Nephron (organoid): ENCODE measurements at regions not wholly inside any gene's neighbourhood (a gene's known extent, or its start where the extent isn't known, plus 50 kb on each side); places are given as distances from the start of the nearest gene placed in this dataset.
A peak's percentile ranks its signal among the peaks of the same experiment; 100 is the strongest.
"Not testable (repeated sequence)": the region's sequence is repeated elsewhere in the genome, so short reads cannot be mapped to it uniquely, and the experiment has no call there.

Experiments
- H3K27ac Mint-ChIP-seq, 3 experiments: 2 replicates each; pipeline ENCODE4 v1.8.0; 2020; ENCODE audit warnings: mixed read lengths in 3 of 3, mild to moderate bottlenecking in 2 of 3, moderate library complexity in 1 of 3
- H3K27me3 Mint-ChIP-seq: 2 replicates; pipeline ENCODE4 v1.8.0; 2021; ENCODE audit warnings: low read depth, mild to moderate bottlenecking, moderate library complexity, mixed read lengths
- H3K36me3 Mint-ChIP-seq: 2 replicates; pipeline ENCODE4 v1.8.0; 2020; ENCODE audit warnings: low read depth, mixed read lengths
- H3K4me1 Mint-ChIP-seq: 2 replicates; pipeline ENCODE4 v1.8.0; 2020; ENCODE audit warnings: mixed read lengths
- H3K4me3 Mint-ChIP-seq, 3 experiments: 2 replicates each; pipeline ENCODE4 v1.8.0; 2020; ENCODE audit warnings: mild to moderate bottlenecking in 3 of 3, mixed read lengths in 3 of 3, moderate library complexity in 2 of 3
- H3K9me3 Mint-ChIP-seq: 2 replicates; pipeline ENCODE4 v1.8.0; 2020; ENCODE audit warnings: mixed read lengths
- TF ChIP-seq, protein P1 (sequence below), 3 experiments: fragments of 200-600 bp; sonication (generic); IDR thresholded peaks; one replicate each; pipeline ENCODE4 v1.5.0; 2021; ENCODE audit warnings: antibody characterized with exemption in 3 of 3; ENCODE audit not compliant: unreplicated experiment in 3 of 3

DNA sequence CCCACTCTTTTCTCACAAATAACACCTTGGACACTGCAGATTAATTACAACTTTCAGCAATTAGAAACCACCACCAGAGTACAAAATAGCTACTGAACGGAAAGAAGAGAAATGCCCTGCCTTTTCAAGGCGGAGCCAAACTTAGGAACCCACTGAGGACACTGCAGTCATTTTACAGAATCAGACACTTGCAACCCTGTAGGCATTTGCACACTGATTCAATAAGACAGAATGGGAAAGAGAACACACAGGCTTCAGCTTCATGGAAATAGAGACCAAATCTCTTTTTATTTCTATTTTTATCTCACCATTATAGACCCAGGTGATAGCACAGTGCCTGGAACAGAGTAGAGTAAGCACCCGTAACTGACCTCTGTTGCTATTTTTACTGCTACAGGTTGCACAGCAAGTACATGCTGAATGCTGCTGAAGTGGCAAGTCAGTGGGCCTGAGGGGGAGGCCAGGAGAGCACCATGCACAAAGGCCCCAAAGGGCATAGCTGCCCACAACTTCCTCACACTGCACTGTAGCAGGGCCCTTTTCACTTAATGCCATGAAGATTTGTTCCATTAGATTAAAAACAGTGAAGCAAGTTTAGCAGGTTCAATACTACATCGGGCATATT is 50.7 kb upstream of the EDARADD start:
- Mint-ChIP-seq H3K4me3 (no peak overlapping the region), H3K36me3 (no peaks in the 10 kb centered on the region), H3K27me3 (peaks cover 8% of the 10 kb centered on the region), H3K4me1 (no peaks in the 10 kb centered on the region), H3K9me3 (no peaks in the 10 kb centered on the region), H3K27ac (peak overlapping the region in 1 of 3 experiments; percentile 38)
- TF ChIP-seq, protein P1, sequence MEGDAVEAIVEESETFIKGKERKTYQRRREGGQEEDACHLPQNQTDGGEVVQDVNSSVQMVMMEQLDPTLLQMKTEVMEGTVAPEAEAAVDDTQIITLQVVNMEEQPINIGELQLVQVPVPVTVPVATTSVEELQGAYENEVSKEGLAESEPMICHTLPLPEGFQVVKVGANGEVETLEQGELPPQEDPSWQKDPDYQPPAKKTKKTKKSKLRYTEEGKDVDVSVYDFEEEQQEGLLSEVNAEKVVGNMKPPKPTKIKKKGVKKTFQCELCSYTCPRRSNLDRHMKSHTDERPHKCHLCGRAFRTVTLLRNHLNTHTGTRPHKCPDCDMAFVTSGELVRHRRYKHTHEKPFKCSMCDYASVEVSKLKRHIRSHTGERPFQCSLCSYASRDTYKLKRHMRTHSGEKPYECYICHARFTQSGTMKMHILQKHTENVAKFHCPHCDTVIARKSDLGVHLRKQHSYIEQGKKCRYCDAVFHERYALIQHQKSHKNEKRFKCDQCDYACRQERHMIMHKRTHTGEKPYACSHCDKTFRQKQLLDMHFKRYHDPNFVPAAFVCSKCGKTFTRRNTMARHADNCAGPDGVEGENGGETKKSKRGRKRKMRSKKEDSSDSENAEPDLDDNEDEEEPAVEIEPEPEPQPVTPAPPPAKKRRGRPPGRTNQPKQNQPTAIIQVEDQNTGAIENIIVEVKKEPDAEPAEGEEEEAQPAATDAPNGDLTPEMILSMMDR (IDR thresholded peaks at IDR 0.05; ENCODE audit: unreplicated experiment in 3 of 3) = no peak

DNA sequence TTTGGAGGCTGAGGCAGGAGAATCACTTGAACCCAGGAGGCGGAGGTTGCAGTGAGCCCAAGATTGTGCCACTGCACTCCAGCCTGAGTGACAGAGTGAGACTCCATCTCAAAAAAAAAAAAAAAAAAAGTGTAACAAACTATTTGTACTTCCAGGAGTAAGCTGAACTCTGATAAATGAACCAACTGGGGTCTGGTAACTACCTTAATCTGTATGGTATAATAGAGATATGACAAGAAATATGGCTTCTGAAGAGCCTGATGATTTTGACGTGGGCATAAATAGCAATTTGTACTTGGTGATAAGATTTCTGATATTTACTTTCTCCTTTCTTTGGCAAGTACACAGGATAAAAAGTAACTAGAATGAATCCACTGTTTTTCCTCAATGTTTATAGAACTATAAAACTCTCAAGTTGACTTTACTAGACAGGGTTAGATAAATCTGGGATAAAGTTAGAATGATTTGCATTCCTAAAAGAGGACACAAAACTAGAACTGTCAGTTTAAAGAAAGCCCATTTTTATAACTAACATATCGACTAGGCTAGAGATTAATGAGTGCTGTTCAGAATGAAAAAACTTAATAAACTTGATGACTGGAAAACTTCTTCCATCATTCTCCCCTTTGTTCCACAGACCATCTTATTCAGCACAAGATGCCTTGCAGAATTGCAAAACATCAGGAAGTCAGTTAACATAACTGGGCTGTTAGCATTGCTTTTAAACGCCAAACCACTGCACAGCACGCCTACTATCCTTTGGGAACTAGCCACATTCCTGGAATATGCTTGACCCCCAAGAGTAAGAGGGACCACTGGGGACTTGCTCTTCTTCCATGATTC is 51.5 kb upstream of the EDARADD start:
- Mint-ChIP-seq H3K27me3 (peaks cover 8% of the 10 kb centered on the region), H3K4me1 (no peaks in the 10 kb centered on the region), H3K27ac (peak overlapping the region in 1 of 3 experiments; percentile 38), H3K9me3 (no peaks in the 10 kb centered on the region), H3K4me3 (no peak overlapping the region), H3K36me3 (no peaks in the 10 kb centered on the region)
- TF ChIP-seq, protein P1 (IDR thresholded peaks at IDR 0.05; ENCODE audit: unreplicated experiment in 3 of 3) = no peak

DNA sequence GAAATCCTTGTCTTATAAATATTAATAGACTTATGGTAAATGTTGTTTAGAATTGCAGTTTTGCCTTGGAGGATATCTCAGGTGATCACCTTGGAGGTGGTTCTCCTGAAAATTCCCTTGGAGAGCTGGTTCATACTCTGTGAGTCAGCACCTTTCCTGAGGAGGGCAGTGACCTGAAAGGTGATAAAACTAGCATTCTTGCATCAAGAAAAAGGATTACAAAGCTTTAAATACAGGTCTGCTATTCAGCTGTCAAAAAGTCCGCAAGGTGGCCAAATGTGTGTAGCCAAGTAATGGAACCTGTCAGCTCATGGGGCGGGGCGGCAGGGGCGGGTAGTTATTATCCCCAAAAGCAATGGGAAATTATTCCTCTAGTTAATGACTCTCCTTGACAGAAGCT is 52.8 kb upstream of the EDARADD start:
- H3K27me3 Mint-ChIP-seq = peaks cover 8% of the 10 kb centered on the region
- H3K4me1 Mint-ChIP-seq = no peaks in the 10 kb centered on the region
- H3K9me3 Mint-ChIP-seq = no peaks in the 10 kb centered on the region
- no peak overlapping the region for H3K4me3 Mint-ChIP-seq
- TF ChIP-seq, protein P1 (IDR thresholded peaks at IDR 0.05; ENCODE audit: unreplicated experiment in 3 of 3) = no peak
- H3K36me3 Mint-ChIP-seq = no peaks in the 10 kb centered on the region
- H3K27ac Mint-ChIP-seq = no peak overlapping the region

DNA sequence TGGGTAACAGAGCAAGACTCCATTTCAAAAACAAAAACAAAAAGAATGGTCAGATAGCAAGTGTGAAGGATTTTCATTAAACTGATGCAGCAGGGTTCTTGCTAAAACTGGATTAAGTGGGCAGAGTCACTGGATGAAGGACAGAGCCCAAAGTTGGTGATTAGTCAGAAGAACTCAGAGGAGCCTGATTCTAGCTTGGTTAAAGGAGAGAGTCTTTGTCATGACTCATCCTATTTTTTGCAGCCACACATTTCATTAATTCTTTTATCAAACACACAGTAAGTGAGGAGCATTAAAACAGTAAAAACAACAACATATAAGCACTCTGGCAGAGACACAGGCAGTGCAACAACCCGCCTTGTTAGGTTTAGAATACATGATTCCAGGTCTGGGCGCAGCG is 56.0 kb upstream of the EDARADD start:
- Mint-ChIP-seq H3K4me3 (no peak overlapping the region), H3K27me3 (peaks cover 8% of the 10 kb centered on the region), H3K4me1 (no peaks in the 10 kb centered on the region), H3K27ac (no peak overlapping the region), H3K36me3 (no peaks in the 10 kb centered on the region), H3K9me3 (no peaks in the 10 kb centered on the region)
- TF ChIP-seq, protein P1 (IDR thresholded peaks at IDR 0.05; ENCODE audit: unreplicated experiment in 3 of 3) = no peak

DNA sequence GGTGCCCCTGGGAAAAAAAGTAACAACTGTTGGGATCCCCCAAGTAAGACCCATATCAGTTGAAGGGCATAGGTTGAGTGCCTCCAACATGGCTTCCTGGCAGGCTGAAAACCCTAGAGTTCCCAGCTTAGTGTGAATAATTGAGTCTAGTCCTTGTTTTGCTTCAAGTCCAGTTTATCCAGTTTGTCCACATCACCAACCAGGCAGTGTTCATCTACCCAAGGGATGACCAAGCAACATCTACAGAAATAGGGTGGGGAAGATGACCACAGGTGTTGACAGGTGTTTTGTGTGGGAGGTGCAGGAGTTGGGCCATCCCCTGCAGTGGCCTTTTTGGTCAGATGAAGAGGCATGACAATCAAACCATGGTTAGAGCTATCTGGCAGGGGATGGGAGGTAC is 54.3 kb upstream of the ERO1B start:
- Mint-ChIP-seq H3K4me1 (no peaks in the 10 kb centered on the region), H3K9me3 (no peaks in the 10 kb centered on the region), H3K27ac (no peak overlapping the region), H3K4me3 (no peak overlapping the region), H3K27me3 (peaks cover 8% of the 10 kb centered on the region), H3K36me3 (no peaks in the 10 kb centered on the region)
- TF ChIP-seq, protein P1 (IDR thresholded peaks at IDR 0.05; ENCODE audit: unreplicated experiment in 3 of 3) = no peak

DNA sequence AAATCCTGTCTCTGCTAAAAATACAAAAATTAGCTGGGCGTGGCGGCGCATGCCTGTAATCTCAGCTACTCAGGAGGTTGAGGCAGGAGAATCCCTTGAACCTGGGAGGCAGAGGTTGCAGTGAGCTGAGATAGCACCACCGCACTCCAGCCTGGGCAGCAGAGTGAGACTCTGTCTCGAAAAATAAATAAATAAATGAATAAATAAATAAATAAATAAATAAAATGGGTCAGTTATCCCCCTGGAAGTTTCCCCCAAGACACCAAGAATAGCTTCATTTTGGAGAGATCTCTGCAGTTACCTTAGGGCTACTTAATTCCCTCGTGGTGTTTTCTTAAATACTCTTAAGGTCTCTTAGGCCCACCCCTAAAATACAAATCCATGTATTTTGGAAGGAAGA is 53.9 kb upstream of the ERO1B start:
- H3K27ac Mint-ChIP-seq, H3K27me3 Mint-ChIP-seq, H3K4me3 Mint-ChIP-seq, H3K4me1 Mint-ChIP-seq, H3K9me3 Mint-ChIP-seq, H3K36me3 Mint-ChIP-seq: not testable (repeated sequence)
